D721Med (cell line): ENCODE measurements at regions not wholly inside any gene's neighbourhood (a gene's known extent, or its start where the extent isn't known, plus 50 kb on each side); places are given as distances from the start of the nearest gene placed in this dataset.

ENCODE experiments used
- DNase-seq: peaks from one replicate; pipeline ENCODE4 v3.0.0; 2011; ENCODE audit warnings: low spot score; ENCODE audit not compliant: insufficient read length
- FAIRE-seq: peaks from 2 replicates; lab custom pipeline; 2011; peaks lifted over from hg19 to GRCh38; lab: Jason Lieb, UNC
- TF ChIP-seq, protein P1 (sequence below): IDR thresholded peaks from 2 replicates; pipeline ENCODE4 v1.5.1; 2012; ENCODE audit warnings: mild to moderate bottlenecking, control low read depth; ENCODE audit not compliant: insufficient read depth; ENCODE audit errors: missing control alignments

DNA sequence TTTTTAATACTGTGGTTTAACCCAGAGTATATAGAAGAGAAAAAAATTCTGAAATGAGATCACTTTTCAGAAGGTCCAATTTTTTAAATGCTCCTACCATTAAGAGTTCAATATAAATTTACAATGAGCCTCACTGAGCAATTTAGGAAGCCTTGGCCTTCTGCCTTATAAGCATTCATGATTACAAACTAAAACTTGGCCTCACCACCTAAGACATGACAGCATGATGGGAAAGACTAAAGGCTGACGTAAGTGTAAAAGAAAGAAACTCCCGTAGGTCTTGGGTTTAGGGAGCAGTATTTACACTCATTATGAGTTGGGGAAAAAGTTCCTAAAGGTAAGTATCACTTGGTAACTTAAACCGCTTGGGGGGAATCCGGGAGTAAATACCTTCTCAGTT is 70.7 kb upstream of the ESRRG start:
- FAIRE-seq (no peak), DNase-seq (no peak)
- TF ChIP-seq, protein P1, sequence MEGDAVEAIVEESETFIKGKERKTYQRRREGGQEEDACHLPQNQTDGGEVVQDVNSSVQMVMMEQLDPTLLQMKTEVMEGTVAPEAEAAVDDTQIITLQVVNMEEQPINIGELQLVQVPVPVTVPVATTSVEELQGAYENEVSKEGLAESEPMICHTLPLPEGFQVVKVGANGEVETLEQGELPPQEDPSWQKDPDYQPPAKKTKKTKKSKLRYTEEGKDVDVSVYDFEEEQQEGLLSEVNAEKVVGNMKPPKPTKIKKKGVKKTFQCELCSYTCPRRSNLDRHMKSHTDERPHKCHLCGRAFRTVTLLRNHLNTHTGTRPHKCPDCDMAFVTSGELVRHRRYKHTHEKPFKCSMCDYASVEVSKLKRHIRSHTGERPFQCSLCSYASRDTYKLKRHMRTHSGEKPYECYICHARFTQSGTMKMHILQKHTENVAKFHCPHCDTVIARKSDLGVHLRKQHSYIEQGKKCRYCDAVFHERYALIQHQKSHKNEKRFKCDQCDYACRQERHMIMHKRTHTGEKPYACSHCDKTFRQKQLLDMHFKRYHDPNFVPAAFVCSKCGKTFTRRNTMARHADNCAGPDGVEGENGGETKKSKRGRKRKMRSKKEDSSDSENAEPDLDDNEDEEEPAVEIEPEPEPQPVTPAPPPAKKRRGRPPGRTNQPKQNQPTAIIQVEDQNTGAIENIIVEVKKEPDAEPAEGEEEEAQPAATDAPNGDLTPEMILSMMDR, result no peak

DNA sequence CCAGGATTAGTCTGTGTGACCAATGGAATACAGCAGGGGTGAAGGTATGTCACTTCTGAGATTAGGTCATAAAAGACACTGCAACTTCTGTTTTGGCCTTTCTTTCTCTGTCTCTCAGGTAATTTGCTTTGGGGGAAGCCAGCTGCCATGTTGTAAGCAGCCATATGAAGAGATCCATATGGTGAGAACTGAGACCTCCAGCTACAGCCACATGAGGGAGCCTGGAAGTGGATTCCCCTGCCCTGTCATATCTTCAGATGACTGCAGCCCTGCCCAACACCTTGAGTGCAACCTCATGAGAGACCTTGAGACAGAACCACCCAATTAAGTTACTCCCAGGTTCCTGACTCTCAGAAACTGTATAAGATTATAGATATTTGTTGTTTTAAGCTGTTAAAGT is 70.1 kb upstream of the ESRRG start:
- no peak for DNase-seq
- TF ChIP-seq, protein P1, result no peak
- no peak for FAIRE-seq

DNA sequence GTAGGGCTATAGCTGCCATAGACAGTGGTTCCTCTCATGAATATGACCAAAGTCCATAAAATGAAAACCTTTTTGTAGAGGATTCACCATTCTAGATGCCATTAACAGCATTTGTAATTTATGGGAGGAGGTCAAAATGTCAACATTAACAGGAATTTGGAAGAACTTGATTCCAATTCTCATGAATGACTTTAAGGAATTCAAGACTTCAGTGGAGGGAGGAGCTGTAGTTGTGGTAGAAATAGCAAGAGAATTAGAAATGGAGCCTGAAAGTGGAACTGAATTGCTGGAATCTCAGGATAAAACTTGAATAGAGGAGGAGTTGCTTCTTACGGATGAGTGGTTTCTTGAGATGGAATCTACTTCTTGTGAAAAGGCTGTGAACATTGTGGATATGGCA is 65.4 kb upstream of the ESRRG start:
- FAIRE-seq (no peak), DNase-seq (no peak)
- TF ChIP-seq, protein P1, result no peak

DNA sequence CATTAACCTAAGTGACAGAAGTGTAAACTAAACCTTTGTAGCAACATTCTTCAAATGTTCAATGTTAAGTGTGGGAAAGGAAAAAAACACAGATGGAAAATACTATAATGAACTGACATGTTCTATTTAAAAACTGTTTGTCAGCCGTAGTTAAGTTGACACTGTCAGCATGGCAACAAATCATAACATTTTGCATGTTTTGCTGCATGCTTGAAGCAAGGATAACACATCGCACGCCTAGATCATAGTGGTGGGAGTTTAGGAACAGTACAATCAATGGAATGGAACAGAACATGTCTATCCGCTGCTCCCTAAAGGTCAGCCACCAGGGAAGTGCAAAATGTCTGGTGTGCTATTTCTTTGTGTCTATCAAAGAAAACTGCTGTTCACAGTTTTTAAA is 62.5 kb upstream of the ESRRG start:
- DNase-seq (no peak), FAIRE-seq (no peak)

DNA sequence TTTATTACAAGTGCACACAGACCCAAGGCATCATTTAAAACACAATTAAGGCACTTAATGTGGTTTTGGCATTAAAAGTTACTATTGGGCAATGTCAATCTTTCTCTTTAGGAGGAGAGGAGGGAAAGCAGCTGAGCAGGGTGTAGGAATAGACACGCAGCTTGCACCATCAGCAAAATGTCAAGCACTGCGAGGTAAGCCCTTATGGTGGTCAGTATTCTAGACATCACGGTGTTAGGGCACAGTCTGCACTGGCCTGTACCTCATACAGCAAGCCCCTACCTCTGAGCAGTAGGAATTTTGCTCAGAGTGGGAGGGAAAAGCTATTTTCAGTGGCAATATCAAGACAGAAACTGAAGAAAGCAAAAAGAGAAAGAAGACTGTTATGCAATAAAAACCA is 62.0 kb upstream of the ESRRG start:
- FAIRE-seq, result no peak
- TF ChIP-seq, protein P1, result no peak

More for the DNA sequence above, 62.5 kb upstream of the ESRRG start:
- TF ChIP-seq, protein P1, result no peak

DNA sequence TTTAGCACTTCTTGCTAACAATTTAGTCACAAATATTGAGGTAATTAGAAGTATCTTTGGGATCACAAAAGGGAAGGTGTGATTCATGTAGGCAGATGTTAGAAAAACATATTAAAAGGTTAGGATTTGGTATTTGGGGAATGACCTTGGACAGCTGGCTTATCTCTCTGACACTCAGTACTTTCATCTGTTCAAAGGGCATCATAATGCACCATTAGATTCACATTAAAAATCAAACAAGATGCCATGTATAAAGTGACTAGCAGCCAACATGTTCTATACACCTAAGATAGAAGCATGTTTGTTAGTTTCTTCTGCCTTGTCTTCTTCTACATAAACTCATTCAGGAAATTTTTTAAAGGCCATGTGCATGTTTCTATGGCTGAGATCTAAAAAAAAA is 56.5 kb upstream of the ESRRG start:
- peak; percentile 91 for FAIRE-seq
- TF ChIP-seq, protein P1, result no peak
- no peak for DNase-seq

More for the DNA sequence above, 62.0 kb upstream of the ESRRG start:
- no peak for DNase-seq

DNA sequence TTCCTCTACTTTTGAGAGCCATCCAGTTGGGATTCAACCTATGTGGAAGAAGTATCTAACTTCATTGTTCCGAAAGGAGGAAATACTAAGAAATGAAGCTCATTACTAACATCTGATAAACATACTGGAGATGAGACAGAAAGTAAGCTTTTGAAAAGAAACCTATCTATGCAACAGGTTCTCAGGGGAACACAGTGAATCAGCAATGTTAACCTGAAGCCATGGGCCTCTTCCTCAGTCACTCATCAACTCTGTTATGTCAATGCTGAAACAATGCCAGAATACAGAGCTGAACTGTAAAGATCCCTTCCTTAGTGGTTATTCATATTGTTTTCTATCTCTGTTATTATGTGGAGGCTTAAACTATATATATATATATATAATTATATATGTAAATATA is 55.5 kb upstream of the ESRRG start:
- TF ChIP-seq, protein P1, result no peak
- no peak for DNase-seq
- FAIRE-seq, result peak; percentile 41
